ENCODE measurements at regions not wholly inside any gene's neighbourhood (a gene's known extent, or its start where the extent isn't known, plus 50 kb on each side); places are given as distances from the start of the nearest gene placed in this dataset.
A peak's percentile ranks its signal among the peaks of the same experiment; 100 is the strongest.
"Not testable (repeated sequence)": the region's sequence is repeated elsewhere in the genome, so short reads cannot be mapped to it uniquely, and the experiment has no call there.

DNA sequence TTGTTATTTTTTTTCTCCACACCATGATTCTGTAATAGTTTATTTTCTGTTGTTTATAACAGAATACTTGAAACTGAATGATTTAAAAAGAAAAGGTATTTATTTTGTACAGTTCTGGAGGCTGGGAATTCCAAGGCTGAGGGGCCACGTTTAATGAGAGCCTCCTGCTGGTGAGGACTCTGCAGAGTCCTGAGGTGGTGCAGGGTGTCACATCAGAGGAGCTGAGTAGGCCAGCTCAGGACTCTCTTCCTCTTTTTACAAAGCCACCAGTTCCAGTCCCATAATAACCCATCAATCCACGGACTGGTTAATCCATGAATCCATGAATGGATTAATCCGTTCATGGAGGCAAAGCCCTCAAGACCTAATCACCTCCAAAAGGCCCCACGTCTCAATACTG is 71.6 kb downstream of the TFAP2A start:
- DNase-seq (ENCODE audit: low spot score): no peak

DNA sequence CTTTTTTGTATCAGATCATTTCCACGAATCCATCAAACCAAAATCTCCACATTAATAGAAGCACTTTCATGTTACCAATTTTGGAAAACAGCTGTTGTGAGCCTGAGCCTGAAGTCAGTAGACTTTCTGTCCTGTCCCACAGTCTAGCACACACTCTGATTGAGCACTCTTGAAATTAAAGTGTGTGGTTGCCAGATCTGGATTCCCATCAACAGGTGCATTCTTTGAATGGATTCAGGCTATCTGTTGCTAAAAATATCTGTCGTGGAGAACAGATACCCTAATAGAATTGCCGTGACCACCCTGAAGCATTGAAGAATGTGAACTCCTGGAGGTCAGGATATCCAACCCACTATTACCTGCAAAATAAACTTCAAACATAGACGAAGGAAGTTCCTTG is 73.3 kb downstream of the TFAP2A start:
- DNase-seq (ENCODE audit: low spot score): no peak

DNA sequence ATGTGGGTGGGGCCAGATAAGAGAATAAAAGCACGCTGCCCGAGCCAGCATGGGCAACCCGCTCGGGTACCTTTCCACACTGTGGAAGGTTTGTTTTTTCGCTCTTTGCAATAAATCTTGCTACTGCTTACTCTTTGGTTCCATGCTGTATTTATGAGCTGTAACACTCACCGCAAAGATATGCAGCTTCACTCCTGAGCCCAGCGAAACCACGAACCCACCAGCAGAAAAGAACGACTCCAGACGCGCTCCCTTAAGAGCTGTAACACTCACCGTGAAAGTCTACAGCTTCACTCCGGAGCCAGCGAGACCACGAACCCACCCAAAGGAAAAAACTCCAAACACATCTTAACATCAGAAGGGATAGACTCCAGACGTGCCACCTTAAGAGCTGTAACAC is 76.7 kb downstream of the TFAP2A start:
- DNase-seq (ENCODE audit: low spot score): no peak

GRCh38 chr6:10337376-10337775 is 77.5 kb downstream of the TFAP2A start:
- peak; percentile 76 for DNase-seq (ENCODE audit: low spot score)

DNA sequence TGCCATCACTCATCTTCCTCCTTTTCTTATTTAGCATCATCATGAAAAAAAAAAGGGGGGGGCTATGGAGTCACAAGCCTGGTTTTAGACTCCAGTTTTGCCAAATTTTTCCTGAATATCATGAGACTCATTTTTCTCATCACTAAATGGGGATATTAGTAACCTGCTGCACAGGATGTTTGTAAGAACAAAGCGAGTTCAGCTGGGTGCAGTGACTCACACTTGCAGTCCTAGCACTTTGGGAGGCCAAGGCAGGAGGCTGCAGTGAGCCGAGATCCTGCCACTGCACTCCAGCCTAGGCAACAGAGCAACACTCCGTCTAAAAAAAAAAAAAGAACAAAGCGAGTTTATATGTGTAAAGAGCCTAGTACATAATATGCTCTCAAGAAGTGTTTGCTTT is 82.8 kb downstream of the TFAP2A start:
- no peak for DNase-seq (ENCODE audit: low spot score)

DNA sequence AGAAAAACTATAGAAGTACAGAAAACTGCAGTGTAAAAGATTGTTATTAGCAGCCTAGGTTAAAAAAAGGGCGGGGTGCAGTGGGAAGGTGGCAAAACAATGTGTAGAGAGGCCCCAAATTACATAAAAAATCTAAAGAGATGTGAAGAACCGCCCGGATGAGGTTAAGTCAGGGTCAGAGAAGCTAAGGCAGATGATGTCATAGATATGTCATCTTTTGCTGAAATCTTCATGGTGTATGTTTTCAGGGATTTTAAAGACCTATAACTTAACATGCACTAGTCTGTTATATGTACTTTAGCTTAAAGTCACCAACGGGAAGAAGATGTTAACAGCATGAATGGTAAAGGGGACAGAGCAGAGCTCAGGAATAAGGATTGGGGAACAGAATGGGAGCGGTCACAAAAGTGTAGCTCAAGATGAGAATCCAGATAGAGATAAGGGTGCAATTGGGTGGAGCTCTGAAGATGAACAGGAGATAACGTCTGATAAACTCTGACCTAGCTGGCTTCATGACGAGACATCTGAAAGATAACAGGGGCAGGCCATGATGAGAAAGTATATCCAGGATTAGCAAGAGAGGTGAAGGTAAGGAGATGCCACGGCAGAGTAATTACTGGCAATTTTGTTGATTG is 83.4 kb downstream of the TFAP2A start:
- no peak for DNase-seq (ENCODE audit: low spot score)

DNA sequence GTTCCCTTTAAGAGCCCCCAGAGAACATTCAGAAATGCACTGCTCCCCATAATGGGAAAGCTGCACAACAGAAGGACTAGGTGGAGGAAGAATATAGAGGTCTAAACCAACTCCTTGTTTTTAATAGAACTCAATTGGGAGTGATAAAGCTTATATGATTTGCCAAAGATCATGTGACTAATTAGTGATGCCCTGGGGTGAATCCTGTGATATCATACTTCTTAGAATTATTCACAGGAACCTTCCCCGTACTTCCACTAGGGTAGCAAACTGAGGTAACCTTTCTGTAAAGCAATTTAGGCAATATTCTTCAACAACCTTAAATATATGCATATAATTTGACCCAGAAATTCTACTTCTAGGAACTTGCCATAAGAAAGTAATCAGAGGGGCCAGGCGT is 84.4 kb downstream of the TFAP2A start:
- no peak for DNase-seq (ENCODE audit: low spot score)

GRCh38 chr6:10323018-10323417 is 91.9 kb downstream of the TFAP2A start:
- no peak for DNase-seq (ENCODE audit: low spot score)

GRCh38 chr6:10320291-10320690 is 94.6 kb downstream of the TFAP2A start:
- no peak for DNase-seq (ENCODE audit: low spot score)

GRCh38 chr6:10316373-10316721 is 98.5 kb downstream of the TFAP2A start:
- no peak for DNase-seq (ENCODE audit: low spot score)

DNA sequence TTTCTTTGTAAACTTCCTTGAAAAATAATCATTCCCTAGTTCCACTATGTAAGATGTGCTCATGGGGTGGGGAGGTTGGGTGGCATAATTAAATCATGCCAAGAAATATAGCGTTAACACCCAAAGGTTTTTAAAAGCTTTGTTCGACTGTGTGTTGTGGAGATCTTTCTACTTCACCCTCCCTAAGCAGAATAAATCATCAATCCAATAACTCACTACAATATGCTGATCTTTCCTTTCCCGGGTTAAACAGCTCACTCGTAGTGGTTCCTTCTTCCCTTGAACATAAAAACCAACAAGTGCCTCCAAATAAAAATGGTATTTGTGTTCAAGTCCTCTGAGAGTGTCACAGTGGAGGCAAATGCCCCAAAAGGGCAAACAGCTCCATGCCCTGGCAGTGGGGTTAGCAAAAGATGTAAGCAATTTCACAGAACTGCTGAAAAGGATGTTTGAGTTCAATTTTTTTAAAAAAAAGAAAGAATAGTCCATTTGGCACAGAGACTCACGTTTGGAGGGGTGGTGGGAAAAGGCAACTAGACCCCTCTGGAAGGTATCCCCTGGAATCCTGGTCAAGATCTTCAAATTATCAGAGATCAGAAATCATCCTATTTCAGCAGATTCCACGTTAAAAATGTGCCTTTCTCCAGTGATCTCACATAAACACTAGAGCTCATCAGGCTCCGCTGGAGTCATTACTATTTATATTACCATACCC is 99.1 kb downstream of the TFAP2A start:
- DNase-seq (ENCODE audit: low spot score): no peak

- no peak for DNase-seq (ENCODE audit: low spot score)
Observed at GRCh38 chr6:10315034-10315433, 99.8 kb downstream of the TFAP2A start.

GRCh38 chr6:10314163-10314955 is 100.5 kb downstream of the TFAP2A start:
- peak; percentile 53 for DNase-seq (ENCODE audit: low spot score)

GRCh38 chr6:10313799-10314162 is 101.1 kb downstream of the TFAP2A start:
- peak; percentile 5 for DNase-seq (ENCODE audit: low spot score)

DNA sequence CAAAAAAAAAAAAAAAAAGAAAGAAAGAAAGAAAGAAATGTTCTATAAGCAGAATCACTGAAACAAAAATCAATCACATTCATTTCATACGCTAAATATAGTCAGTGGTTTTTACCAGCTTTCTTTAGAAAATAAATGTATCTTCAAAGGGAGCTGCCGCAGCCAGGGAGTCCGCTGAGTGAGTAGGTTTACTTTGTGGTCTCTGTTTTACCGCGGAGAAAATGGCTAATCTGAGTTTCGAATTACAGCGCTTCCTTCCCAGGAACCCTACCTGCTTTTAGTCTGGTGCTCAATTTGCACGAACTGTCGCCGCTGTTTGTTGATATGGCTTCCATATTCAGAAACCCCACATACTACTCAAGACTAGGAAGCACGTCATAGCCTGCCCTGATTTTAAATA is 102.4 kb downstream of the TFAP2A start:
- DNase-seq (ENCODE audit: low spot score): no peak

- not testable (repeated sequence) for DNase-seq (ENCODE audit: low spot score)
Observed at GRCh38 chr6:10311546-10312405, 103.1 kb downstream of the TFAP2A start.

GRCh38 chr6:10310826-10311225 is 104.0 kb downstream of the TFAP2A start:
- no peak for DNase-seq (ENCODE audit: low spot score)

- DNase-seq (ENCODE audit: low spot score): no peak
Observed at GRCh38 chr6:10310330-10310653, 104.6 kb downstream of the TFAP2A start.

- DNase-seq (ENCODE audit: low spot score): no peak
Observed at GRCh38 chr6:10309457-10310329, 105.2 kb downstream of the TFAP2A start.

DNA sequence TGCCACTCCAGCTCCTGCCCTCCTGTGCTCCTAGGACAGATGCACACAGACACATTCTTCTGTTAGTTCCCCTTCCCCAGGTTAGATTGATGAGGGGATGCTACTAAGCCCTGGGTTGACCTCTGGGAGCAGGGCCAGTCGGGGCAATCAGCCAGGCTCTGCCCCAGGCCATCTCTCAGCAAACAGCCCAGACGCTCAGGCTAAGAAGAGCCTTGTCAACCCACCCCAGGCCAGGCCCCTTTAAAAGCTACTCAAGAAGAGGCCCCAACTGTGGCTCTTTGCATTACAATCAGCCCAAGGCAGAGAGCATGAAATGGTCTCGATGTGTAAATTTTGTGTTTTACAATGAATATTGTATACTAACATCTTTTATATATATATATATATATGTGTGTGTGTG is 107.4 kb downstream of the TFAP2A start:
- DNase-seq (ENCODE audit: low spot score): no peak

- DNase-seq (ENCODE audit: low spot score): no peak
Observed at GRCh38 chr6:10307028-10307427, 107.8 kb downstream of the TFAP2A start.
